ENCODE measurements at regions not wholly inside any gene's neighbourhood (a gene's known extent, or its start where the extent isn't known, plus 50 kb on each side); places are given as distances from the start of the nearest gene placed in this dataset.

- no peak for DNase-seq (ENCODE audit: low spot score)
Observed at GRCh38 chr20:60244373-60245146, 286.3 kb downstream of the CDH26 start.

- no peak for DNase-seq (ENCODE audit: low spot score)
Observed at GRCh38 chr20:60246751-60247150, 288.5 kb downstream of the CDH26 start.

DNA sequence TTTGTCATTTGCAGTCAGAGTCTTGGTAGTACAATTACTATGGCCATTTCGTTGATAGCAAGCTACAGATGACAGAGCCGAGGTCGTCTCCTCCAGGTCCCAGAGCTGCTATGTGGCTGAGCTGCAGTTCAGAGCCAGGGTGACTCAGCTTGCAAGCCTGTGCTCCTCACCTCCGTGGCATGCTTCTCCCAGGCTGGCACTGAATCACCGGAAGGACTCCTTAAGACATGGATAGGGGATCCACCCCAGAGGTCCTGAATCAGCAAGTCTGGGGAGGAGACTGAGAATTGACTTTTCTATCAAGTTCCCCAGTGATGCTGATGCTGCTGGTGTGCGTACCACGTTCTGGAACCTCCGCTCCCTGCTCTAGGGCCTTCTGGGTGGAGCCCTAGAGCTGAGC lies 291.2 kb downstream of the CDH26 start:
- DNase-seq (ENCODE audit: low spot score), result no peak

DNA sequence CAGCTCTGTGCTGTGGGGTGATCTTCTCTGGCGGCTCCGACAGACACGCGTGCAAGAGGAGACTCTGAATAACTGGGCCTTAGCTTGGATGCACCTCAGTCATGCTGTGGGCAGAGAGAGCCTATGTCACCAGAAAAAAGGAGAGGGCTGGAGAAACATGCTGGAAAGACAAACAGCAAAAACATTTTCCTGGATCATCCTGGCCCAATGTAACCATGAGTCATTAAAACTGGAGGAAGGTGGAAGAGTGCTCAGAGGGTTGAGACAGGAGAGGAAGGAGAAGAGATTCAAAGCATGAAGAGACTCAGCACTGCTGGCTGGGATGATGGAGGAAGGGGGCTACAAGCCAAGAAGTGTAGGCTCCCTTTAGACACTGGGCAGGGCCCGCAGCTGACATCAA lies 292.0 kb downstream of the CDH26 start:
- DNase-seq (ENCODE audit: low spot score), result no peak

DNA sequence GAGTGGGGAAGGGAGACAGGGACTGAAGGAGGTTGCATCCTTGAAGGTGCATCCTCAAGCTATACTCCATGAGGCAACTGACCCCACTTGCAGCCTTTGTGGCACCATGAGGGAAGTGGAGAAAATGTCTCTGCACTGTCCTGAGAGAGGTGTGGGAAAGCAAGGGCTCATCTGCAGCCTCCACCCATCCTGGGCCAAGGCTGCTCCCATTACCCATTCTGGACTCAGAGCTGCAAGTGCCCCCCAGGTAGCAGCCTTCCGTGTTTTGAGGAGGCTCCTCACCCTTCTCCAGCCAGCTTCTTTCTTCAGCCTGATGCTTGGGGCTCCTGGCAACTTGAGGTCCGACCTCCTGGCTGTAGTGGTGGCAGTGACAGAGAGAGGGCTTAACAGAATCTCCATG lies 294.6 kb downstream of the CDH26 start:
- DNase-seq (ENCODE audit: low spot score), result no peak

- DNase-seq (ENCODE audit: low spot score), result no peak
Observed at GRCh38 chr20:60253471-60253870, 295.2 kb downstream of the CDH26 start.

DNA sequence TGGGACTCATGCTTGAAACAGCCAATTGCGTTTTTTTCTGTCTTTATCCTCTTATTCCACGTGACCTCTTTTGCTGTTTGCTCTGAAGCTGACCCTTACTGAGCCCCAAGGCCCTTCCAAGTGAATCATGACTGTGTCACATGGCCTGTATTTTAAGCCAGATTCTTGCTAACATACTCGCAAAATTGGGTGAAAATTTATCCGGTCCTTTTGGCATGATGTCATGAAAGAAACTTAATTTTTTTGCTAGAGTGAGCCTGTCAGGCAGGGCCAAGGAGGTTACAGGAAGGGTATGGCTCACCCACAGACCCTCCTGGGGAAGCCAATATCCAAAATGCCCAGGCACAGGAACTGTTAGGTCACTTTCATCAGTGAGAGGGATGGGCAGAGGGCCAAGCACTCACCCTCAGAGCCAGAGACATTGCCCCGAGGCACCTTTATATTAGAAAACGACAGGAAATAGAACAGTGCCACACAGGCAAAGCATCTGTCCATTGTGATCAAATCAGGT lies 296.7 kb downstream of the CDH26 start:
- DNase-seq (ENCODE audit: low spot score), result no peak

GRCh38 chr20:60255415-60255814 lies 297.2 kb downstream of the CDH26 start:
- DNase-seq (ENCODE audit: low spot score), result no peak

DNA sequence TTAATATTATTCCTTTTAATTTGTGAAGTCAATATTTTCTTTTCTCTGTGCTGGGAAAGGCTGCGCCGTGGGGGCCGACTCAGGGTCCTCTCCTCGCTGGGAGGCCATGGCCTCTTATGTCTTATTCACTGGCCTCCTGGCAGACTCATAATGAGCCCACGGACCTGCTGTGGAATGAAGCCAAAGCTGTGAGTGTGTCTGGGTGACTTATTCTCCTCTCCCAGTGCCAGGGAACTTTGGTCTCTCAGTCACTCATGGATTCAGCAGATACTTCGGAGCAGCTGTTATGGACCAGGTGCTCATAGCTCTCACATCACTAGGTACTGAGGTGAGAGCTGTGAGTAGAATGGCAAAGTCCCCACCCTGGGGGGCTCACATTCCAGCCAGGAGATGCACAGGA lies 297.6 kb downstream of the CDH26 start:
- no peak for DNase-seq (ENCODE audit: low spot score)

GRCh38 chr20:60256811-60257210 lies 298.6 kb downstream of the CDH26 start:
- DNase-seq (ENCODE audit: low spot score), result no peak

DNA sequence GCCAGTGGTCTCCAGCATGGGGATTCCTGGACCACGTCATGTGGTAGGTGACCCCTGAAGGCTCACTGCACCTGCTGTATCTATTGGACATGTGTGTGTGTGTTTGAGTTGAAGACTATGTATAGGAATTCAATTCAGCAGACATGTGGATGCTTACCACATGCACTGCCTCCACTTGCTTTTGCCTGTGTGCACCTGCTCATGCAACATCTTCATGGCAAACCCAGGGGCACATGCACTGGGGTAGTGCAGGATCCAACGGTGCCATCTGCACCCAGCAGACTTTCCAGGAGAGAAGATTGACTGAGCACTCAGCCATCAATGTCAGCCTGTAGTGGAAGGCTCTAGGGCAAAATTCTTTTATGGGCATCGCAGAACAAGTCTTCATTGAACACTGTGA lies 299.4 kb downstream of the CDH26 start:
- no peak for DNase-seq (ENCODE audit: low spot score)

DNA sequence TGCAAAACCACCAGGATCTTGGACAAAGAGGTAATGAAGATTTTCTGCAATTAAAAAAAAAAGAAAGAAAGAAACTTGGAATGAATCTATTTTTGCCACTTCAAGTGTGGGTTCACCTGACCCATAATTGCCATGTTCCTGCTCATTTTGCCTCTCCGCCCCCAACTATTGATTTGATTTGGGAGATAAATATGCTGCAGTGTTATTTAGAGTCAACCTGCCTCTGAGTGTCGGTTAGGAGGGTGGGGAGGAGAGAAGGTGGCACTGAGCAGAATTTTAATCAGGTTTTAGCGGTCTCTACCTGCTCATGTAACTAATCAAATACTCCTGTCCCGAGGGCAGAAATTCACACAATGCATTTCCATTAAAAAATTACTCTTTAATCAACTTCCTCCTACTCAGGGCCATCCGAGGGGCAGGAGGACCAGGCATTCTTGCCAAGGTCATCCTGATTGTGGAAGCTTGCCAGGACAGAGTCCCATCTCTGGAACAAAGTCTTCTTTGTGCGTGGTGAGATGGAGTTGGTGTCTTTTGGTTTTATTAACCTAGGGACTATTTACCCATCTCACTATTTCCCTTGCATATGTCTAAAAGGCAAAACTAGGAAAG lies 300.1 kb downstream of the CDH26 start:
- DNase-seq (ENCODE audit: low spot score), result no peak

GRCh38 chr20:60261333-60261732 lies 303.1 kb downstream of the CDH26 start:
- no peak for DNase-seq (ENCODE audit: low spot score)

DNA sequence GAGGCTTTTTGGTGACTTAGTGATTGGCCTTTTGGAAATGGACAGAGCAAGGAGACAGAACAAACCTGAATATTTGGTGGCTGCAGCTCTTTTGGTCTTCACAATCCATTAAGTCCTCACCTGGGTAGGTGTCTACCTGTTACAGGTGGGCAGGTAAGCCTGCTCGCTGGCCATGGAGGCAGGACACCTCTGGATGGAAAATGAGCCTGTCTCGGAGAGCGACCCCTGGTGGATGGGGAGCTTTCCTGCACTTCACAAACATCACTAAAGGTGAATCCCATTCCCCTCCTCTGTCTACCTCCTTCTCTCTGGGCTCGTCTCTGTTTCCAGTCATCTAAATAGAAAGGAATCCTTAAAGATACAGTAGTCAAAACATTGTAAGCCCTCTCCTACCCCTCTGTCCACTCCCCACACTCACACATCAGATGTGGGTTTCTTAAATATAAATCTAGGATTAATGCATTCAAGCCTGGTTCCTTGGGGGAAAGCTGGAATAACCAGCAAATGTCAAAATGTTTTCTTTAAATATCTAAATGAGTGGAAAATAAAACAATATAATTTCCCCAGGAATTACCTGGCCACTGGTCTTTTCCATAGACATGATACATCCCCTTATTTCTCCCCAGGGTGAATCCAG lies 304.9 kb downstream of the CDH26 start:
- peak; percentile 45 for DNase-seq (ENCODE audit: low spot score)

- DNase-seq (ENCODE audit: low spot score), result no peak
Observed at GRCh38 chr20:60263725-60264709, 305.8 kb downstream of the CDH26 start.

DNA sequence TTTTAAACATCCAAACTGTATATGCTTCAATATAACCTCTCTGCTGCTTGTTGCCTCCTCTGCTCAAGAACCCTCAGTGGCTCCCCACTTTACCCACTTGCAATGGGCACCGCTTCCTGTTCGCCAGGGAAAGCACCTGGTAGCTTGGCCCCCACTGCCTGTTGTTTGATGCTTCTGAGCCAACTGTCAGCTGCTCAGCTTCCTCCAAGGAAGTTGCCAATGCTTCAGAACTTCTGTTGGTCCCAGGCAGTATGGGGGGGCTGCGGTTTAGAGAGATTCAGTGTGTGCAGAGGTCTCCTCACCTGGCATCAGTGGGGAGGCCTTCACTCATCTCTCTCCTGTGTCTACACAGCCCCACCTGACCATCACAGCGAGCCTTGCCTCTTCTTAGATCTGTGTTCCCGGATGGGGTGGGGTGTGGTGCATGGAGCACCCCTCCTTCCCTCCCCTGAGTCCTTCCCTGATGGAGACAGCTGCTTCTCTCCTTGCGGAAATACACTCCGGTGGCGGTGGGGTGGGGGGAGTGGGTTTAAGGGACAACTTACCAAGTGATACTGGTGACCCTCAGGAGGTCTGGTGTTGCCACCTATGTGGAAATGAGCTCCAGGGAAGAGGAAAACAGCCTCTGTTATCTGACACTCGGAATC lies 308.1 kb downstream of the CDH26 start:
- no peak for DNase-seq (ENCODE audit: low spot score)

GRCh38 chr20:60268491-60268890 lies 310.3 kb downstream of the CDH26 start:
- DNase-seq (ENCODE audit: low spot score), result no peak

DNA sequence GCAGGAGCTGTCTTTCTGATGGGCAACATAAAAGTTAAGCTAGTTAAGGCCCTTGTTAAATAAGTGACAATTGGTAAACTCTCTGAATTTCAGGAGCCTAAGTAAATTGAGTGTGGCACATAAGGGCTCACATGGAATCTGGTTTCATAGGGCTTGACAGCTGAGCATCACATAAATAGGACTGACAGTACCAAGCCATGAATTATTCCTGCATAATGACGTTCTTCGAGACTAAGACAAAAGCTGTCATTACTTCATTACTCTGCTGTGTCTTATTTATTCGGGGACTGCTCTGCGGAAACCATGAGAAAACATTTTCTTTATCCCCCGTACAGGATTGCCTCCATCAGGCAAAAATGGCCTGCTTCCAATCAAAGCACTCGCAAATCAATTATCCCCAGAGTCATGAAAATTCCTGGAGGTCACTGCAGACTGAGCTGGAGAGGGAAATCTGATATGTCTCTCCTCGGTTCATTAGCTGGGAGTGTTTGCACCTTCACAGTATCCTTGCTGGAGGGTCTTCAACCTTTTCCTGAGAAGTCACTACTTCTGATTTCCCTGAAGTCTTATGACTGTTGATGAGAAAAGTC lies 311.4 kb downstream of the CDH26 start:
- no peak for DNase-seq (ENCODE audit: low spot score)

- DNase-seq (ENCODE audit: low spot score), result no peak
Observed at GRCh38 chr20:60270341-60270740, 312.1 kb downstream of the CDH26 start.

DNA sequence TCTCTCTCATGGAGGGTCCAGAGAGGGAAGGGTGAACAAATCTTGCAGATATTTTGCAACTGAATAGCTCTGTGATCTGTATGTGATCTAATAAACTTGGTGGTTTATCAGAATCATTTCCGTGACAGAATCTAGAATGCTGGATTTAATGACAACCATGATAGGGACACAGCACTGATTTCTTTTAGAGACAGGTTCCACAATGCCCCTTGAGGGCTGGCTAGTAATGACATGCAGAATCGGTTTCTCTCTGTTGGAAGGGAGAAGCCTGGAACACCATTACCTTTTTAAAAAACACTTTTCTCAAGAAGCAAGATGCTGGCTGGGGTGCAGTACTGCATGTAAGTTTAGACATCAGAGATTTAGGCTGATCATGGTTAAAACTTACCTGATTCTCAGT lies 313.4 kb downstream of the CDH26 start:
- no peak for DNase-seq (ENCODE audit: low spot score)

GRCh38 chr20:60272790-60273189 lies 314.6 kb downstream of the CDH26 start:
- DNase-seq (ENCODE audit: low spot score), result no peak
